DND-41 (cell line): ENCODE measurements at regions not wholly inside any gene's neighbourhood (a gene's known extent, or its start where the extent isn't known, plus 50 kb on each side); places are given as distances from the start of the nearest gene placed in this dataset.

Experiments used
- ATAC-seq: fragments of 200-7000 bp; cut with Tn5 transposase; 3 replicates; pipeline ENCODE4 v1.9.1; 2021; ENCODE audit warnings: low read depth; ENCODE audit not compliant: insufficient read depth
- DNase-seq: peaks from one replicate; pipeline ENCODE4 v3.0.0-alpha.2; 2020
- H2AFZ ChIP-seq: 2 replicates; pipeline ENCODE4 v1.6.0; 2012; ENCODE audit warnings: low read depth, low read length
- H3K27ac ChIP-seq: 2 replicates; pipeline ENCODE4 v1.5.1; 2012; ENCODE audit warnings: low read length, inconsistent platforms
- H3K27me3 ChIP-seq: fragments of 200-600 bp; sonication (generic); 2 replicates; pipeline ENCODE4 v1.6.0; 2012; ENCODE audit warnings: low read length, mild to moderate bottlenecking, inconsistent platforms; ENCODE audit not compliant: insufficient read depth, poor library complexity
- H3K36me3 ChIP-seq: 2 replicates; pipeline ENCODE4 v1.5.1; 2012; ENCODE audit warnings: low read length, inconsistent platforms; ENCODE audit not compliant: insufficient read depth
- H3K4me1 ChIP-seq: 2 replicates; pipeline ENCODE4 v1.5.1; 2012; ENCODE audit warnings: mild to moderate bottlenecking, low read length; ENCODE audit not compliant: insufficient read depth
- H3K4me2 ChIP-seq: 2 replicates; pipeline ENCODE4 v1.6.0; 2012; ENCODE audit warnings: mild to moderate bottlenecking, moderate library complexity, low read length, inconsistent platforms; ENCODE audit not compliant: insufficient read depth
- H3K4me3 ChIP-seq, 2 experiments: fragments of 200-600 bp in 1 of 2; shearing (Covaris generic) in 1 of 2; 2 replicates each; pipeline ENCODE4 v1.5.1; 2012 to 2016; ENCODE audit warnings: inconsistent platforms in 2 of 2, low read length in 2 of 2, mild to moderate bottlenecking in 2 of 2, low read depth in 1 of 2, moderate library complexity in 1 of 2
- H3K79me2 ChIP-seq: 2 replicates; pipeline ENCODE4 v1.6.0; 2012; ENCODE audit warnings: low read length, inconsistent platforms; ENCODE audit not compliant: insufficient read depth
- H3K9ac ChIP-seq: 2 replicates; pipeline ENCODE4 v1.6.0; 2012; ENCODE audit warnings: low read depth, mild to moderate bottlenecking, inconsistent platforms, low read length, moderate library complexity
- H3K9me3 ChIP-seq: 2 replicates; pipeline ENCODE4 v1.5.1; 2012; ENCODE audit warnings: low read length, moderate library complexity, mild to moderate bottlenecking, inconsistent platforms; ENCODE audit not compliant: insufficient read depth, severe bottlenecking
- H4K20me1 ChIP-seq: 2 replicates; pipeline ENCODE4 v1.6.0; 2012; ENCODE audit warnings: low read length; ENCODE audit not compliant: insufficient read depth
- EZH2 ChIP-seq: IDR thresholded peaks from 3 replicates; pipeline ENCODE4 v1.6.1; 2012; ENCODE audit warnings: borderline replicate concordance, low read depth, mild to moderate bottlenecking, moderate library complexity, low read length, inconsistent platforms; ENCODE audit not compliant: severe bottlenecking
- TF ChIP-seq, protein P1 (sequence below): IDR thresholded peaks from 2 replicates; pipeline ENCODE4 v1.5.1; 2012; ENCODE audit warnings: borderline replicate concordance, low read length, moderate library complexity, mild to moderate bottlenecking; ENCODE audit not compliant: poor library complexity, severe bottlenecking; ENCODE audit errors: extremely low read depth

DNA sequence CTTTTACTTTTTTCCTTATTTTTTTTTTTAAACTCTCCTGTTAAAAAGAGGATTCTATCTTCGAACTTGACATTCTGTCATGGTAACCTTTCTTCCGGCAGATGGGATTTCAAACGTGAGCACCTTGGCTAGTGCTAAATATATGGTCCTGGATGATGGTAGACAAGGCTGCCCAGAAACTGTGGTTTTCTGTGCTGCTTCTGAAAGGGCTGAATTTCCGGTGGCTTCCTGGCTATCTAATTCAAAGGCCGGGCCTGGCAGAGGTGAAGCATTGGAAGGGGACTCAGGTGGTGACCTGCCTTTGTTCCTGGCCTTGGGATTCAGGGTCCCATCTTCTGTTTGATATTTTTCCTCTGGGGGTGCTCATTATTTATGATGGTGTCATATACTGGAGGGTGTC lies 118.6 kb upstream of the MYL2 start:
- Histone ChIP-seq H3K4me1 (no peaks in the 10 kb centered on the region), H3K36me3 (no peaks in the 10 kb centered on the region), H3K4me3 (no peak overlapping the region), H3K27ac (no peak overlapping the region), H2AFZ (no peak overlapping the region), H3K4me2 (no peak overlapping the region), H3K9me3 (no peaks in the 10 kb centered on the region), H3K27me3 (peaks cover 5% of the 10 kb centered on the region), H3K9ac (no peak overlapping the region), H4K20me1 (no peaks in the 10 kb centered on the region), H3K79me2 (no peaks in the 10 kb centered on the region)
- DNase-seq, result no peak
- TF ChIP-seq, protein P1, sequence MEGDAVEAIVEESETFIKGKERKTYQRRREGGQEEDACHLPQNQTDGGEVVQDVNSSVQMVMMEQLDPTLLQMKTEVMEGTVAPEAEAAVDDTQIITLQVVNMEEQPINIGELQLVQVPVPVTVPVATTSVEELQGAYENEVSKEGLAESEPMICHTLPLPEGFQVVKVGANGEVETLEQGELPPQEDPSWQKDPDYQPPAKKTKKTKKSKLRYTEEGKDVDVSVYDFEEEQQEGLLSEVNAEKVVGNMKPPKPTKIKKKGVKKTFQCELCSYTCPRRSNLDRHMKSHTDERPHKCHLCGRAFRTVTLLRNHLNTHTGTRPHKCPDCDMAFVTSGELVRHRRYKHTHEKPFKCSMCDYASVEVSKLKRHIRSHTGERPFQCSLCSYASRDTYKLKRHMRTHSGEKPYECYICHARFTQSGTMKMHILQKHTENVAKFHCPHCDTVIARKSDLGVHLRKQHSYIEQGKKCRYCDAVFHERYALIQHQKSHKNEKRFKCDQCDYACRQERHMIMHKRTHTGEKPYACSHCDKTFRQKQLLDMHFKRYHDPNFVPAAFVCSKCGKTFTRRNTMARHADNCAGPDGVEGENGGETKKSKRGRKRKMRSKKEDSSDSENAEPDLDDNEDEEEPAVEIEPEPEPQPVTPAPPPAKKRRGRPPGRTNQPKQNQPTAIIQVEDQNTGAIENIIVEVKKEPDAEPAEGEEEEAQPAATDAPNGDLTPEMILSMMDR, result no peak
- no peak for TF ChIP-seq EZH2
- no peak for ATAC-seq

DNA sequence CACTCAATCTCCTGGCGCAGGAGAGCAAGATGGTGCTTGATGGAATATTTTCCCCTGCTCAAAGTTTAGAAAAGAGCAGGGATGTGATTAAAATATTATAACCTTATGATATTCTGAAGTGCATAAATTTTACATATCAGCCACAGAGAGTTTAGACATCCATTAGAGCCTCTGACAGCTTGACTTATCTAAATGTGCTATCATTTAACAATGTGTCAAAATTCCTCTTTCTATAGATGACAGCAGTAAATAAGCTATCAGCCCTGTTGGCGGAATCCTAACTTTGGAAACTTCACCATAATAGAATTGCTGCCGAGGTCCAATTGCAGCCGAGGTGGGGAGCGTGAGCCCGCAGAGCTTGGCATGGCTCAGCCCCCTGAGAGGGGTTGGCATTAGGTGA lies 117.7 kb upstream of the MYL2 start:
- peaks cover 5% of the 10 kb centered on the region for H3K27me3 ChIP-seq
- H3K9me3 ChIP-seq, result no peaks in the 10 kb centered on the region
- no peak overlapping the region for H3K27ac ChIP-seq
- no peak for TF ChIP-seq EZH2
- TF ChIP-seq, protein P1, result no peak
- H3K4me1 ChIP-seq, result no peaks in the 10 kb centered on the region
- no peaks in the 10 kb centered on the region for H4K20me1 ChIP-seq
- no peak overlapping the region for H2AFZ ChIP-seq
- H3K4me2 ChIP-seq, result no peak overlapping the region
- H3K36me3 ChIP-seq, result no peaks in the 10 kb centered on the region
- no peaks in the 10 kb centered on the region for H3K79me2 ChIP-seq
- H3K4me3 ChIP-seq, result no peak overlapping the region
- no peak overlapping the region for H3K9ac ChIP-seq
- no peak for DNase-seq
- no peak for ATAC-seq

DNA sequence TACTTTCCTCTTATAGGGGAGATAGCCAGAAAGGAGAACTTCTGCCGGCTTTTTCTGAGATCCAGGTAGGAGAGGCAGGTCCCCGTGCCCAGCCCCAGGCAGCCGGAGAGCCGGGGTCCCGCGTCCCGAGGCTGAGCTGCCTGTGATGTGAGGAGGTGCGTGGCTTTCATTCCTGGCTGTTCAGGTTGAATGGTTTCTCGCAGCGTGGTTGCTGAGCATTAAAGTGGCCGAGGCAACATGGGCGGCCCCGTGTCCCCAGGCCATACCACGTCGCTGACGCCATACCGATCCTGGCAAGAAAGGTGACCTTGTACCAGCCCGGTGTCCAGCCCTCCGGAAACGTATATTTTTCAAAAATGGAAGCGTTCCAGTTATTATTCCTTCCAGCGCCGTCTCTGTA lies 116.7 kb upstream of the MYL2 start:
- no peak for TF ChIP-seq EZH2
- TF ChIP-seq, protein P1, result no peak
- no peaks in the 10 kb centered on the region for H3K4me1 ChIP-seq
- H4K20me1 ChIP-seq, result no peaks in the 10 kb centered on the region
- H3K36me3 ChIP-seq, result no peaks in the 10 kb centered on the region
- no peak overlapping the region for H3K4me2 ChIP-seq
- no peaks in the 10 kb centered on the region for H3K9me3 ChIP-seq
- H2AFZ ChIP-seq, result no peak overlapping the region
- H3K27ac ChIP-seq, result no peak overlapping the region
- H3K27me3 ChIP-seq, result peaks cover 7% of the 10 kb centered on the region
- H3K9ac ChIP-seq, result no peak overlapping the region
- no peak overlapping the region for H3K4me3 ChIP-seq
- DNase-seq (no peak), ATAC-seq (no peak)
- H3K79me2 ChIP-seq, result no peaks in the 10 kb centered on the region
